ENCODE measurements at regions not wholly inside any gene's neighbourhood (a gene's known extent, or its start where the extent isn't known, plus 50 kb on each side); places are given as distances from the start of the nearest gene placed in this dataset.

DNA sequence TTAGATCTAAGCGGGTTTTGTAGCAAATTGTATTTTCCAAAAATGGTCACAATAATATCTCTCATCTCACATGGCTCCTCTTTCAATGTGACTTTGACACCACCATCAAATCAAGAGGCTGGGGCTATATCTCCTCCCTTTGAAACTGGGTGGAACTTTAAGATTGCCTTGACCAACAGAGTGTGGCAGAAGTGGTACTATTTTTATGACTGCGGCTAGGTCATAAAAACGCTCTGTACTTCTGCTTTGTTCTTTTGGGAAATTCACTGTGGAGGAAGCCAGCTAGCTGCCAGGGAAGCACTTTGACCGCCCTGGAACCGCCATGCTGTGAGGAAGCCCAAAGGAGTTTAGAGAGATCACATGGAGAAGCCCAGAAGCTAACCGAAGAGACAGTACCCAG lies 50.7 kb upstream of the ACOT11 start:
- DNase-seq (ENCODE audit: low spot score), result no peak
- no peak for FAIRE-seq

DNA sequence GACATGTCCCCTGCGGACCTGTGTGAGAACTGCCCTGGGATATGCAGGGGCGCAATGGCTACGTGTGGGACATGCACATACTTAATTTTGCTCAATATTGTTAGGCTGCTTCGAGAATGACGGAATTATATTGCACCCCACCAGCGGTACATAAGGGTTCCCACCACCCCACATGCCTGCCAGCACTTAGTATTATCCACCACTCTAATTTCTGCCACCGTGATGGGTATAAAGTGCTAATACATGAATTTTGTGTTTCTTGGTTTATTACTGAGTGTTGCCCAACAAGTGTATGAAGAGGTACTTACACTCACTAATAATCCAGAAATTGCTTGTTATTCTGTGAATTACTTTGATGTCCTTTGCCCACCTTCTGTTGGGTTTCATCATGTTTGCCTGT lies 52.1 kb upstream of the ACOT11 start:
- DNase-seq (ENCODE audit: low spot score) (no peak), FAIRE-seq (no peak)

DNA sequence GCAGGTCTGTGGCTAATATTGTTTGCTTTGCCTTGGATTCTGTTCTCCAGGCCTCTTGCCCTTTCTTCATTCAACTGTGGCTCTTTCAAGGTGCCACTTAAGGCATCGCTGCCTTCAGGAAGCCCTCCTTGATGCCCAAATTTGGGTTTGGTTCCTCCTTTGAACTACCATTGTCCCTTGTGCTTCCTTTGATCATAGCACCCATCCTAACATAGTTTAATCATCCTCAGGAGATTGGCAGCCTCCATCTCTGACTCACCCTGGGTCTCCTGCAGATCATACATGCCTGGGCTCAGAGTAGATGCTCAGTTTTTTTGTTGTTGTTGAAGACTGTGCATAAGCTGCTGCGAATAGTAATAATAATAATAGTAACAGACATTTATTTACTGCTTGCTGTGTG lies 54.4 kb upstream of the ACOT11 start:
- peak; percentile 8 for DNase-seq (ENCODE audit: low spot score)
- FAIRE-seq, result no peak

DNA sequence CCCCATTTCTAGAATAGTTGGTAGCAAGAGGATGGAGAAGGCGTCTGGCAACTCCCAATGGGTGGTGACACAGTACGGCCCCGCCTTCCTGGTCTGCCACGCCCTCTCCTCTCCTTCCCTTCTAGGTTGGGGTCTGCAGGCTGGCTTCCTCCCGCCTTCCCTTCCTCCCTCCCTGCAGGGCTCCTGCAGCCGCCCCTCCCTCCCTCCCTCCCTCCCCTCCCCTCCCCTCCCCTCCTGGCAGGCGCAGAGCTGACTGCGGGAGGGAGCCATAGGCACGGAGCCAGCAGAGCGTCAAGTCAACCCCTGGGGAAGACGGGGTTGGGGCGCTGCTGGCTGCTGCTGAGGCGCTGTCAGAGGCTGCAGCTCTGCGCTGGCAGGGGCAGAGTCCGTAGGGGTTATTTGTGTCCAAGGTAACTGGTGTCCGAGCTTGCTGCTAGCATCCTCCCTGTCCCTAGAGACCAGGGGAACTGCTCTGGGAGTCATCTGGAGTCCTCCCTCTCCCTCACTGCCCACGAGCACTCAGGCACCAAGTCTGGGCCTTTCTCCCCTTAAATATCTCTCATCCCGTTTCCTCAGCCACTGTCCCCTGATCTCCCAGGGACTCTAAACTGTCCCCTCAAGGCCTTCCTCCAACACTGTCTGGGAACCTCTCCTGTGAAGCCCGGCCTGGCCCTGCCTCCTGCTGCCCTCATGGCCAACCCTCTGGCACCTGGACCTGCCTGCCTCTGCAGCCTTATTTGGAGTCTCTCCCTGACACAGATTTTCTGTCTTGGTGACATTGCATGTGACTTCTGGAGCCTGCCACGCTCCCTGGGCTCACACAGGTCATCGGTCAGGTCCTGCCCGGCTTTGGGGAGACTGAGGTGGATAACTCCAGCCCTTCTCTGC lies 57.4 kb upstream of the ACOT11 start:
- no peak for DNase-seq (ENCODE audit: low spot score)
- no peak for FAIRE-seq

DNA sequence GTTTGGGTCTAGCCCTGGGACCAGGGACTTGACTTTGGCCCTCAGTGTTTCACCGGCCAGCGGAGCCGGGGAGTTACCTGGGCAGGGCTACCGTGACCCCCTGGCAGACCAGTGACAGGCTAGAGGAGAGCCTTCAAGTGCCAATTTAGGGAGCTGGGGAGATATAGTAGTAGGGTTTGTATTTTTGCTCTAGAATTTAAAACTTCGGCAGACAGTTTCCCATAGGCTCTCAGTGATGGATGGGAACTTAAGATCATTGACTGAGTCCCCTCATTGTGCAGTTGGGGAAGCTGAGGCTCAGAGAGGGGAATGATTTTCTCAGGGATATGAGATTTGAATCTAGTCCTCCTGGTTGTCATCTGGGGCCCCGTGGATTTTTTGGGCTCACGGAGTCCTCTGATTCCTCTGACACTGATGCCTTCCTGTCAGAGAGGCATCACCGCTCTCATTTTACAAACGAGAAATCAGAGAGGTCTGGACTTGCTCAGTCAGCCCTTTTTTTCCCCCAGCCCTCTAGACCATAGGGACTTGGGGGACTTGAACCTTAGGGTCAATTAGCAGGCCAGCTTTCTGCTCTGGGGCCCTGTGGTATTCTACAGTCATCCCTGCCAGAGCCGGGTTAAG lies 58.3 kb upstream of the ACOT11 start:
- DNase-seq (ENCODE audit: low spot score) (no peak), FAIRE-seq (no peak)

DNA sequence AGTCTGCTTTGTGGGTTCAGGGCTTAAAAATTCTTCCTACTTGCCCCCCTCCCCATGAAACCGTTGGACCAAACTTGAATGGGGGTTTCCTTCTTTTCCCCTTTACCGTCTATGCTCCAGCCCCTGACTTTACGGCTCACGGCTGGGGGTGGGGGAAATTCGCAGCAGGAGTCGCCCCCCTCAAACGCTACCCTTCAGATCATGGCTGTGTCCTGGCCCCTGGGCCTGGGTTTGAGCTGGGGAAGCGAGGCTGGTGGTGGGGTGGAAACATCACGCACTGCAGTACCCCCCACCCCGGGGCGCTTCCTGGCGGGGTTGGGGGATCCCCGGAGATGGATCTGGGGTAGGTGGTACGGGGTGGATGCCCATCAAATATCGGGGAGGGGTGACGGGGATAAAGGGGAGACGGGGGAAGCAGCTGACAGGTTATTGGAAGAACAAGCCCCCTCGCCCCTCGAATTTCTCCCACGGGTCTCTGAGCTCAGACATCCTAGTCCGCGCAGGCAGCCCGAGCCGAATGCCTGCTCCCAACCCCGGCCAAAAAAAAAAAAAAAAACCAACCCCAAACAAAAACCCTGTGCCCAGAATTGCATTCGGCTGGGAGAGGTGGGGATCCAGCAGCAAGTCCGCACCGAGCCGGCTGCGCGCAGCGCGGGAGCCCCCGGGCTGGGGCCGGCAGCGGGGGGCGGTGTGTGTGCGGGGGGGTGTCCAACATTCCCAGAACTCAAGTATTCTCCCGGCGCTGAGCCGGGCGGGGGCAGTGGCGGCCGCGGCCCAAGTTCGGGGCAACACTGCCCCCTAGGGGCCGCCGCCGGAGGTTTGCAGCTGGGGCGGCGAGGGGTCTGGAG lies 59.0 kb upstream of the ACOT11 start:
- FAIRE-seq (no peak), DNase-seq (ENCODE audit: low spot score) (peak; percentile 50)

DNA sequence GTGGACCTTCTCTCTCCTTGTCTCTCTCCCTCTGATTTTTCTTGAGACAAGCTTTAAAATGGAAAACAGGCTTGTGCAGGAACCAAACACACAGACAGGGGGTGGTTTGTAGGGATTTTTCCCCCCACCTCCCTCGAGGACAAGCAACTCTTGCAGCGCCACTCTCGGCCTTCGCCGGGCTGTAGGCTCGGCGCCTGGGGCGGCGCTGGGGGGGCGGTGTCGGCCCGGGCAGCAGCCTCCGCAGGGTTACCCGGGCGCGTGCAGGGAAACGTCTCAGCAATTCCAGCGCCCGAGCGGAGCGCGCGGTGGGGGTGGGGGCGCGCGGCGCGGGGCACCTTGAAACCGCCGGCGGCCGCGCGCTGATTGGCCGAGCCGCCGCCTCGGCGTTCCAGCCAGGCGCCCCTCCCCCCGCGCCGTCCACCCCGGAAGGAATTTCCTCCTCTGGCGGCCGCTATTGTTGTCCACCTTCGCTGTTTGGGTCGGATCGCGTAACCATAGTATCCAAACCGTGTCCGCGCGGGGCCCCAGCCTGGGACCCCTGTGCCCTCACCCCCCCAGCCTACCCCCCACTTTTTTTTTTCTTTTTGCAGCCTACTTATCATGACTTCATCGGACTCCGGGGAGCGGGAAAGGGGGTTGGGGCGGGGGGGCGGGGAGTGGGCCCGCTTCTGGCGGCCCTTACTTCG lies 59.8 kb upstream of the ACOT11 start:
- FAIRE-seq (no peak), DNase-seq (ENCODE audit: low spot score) (peak; percentile 80)

DNA sequence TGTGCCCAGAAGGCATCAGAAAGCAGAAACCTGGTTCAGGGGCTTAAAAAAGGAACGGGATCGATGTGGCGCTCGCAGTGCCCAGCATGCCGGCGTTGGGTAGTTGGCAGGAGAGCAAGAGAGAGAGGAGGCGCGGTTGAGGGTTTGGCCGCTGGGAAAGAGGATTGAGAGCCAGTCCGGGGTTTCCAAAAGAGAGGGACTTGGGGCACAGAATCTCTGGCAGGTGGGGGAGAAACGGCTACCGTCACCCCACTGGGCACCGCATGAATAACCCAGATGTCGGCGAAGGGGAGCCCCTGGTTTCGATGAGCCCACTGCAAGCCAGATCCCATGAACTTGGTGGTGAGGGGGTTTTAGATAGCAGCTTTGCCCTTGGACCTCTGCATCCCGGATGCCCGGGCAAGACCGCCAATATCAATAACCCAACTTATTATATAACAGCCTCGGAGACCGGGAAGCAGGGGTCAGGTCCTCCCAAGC lies 60.4 kb upstream of the ACOT11 start:
- DNase-seq (ENCODE audit: low spot score) (no peak), FAIRE-seq (no peak)

DNA sequence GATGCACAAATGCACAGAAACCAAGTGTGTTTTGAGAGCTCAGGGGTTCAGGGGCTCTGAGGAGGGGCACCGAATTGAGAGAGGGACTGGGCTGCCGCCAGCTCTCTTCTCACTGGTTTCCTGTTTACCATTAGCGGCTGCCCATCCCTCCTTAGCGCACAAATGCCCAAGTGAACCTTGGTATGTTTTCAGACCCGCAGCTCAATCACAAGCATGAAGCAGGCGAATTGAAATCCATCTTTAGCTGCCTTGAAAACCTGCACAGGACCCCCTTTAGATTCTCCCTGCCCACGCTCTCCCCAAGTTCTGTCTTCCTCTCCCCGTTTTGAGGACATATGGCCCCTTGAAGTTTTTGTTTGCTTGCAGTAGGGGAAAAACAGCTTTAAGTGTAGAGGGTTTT lies 61.1 kb upstream of the ACOT11 start:
- FAIRE-seq (no peak), DNase-seq (ENCODE audit: low spot score) (no peak)

DNA sequence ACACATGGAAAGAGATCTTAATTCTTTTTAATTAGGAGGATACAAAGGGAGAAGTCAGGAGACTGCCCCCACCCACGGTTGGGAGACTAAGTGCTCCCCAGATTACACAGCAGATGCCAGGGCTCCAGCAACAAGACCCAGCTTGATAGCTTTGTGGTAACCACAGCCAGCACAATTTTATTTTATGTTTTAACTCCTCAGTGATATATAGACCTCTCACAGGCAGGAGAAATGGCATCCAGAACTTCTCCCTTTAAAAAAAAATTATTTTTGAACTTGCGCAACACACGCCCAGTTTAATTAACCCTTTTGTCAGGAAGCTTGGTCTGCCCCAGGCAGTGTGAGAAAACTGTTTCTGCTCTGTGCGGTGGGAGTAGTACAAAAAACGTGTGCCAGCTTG lies 62.6 kb upstream of the ACOT11 start:
- FAIRE-seq (no peak), DNase-seq (ENCODE audit: low spot score) (no peak)

DNA sequence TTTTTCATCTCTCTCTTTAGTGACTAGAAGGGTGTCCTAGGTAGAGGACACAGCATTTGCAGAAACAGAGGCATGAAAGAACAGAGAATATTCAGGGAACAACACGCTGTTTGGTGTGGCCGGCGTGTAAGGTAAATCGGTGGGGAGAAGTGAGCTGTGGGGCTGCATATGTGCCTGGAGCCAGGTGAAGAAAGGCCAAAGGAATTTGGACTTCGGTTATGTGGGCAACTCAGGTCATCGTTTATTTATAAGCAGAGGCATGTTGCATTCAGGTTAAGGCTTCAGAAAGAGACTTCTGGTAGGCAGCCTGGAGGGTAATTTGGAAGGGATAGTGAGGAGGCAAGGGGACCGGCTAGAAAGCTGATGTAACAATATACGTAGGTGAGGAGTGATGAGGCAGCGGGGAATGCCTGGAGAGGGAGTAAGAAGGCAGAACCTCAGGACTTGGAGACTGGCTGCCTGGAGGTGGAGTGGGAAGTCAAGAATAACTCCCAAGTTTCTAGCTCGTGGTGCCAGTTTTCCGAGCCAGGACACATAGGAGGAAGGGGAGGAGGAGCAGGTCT lies 64.1 kb upstream of the ACOT11 start:
- FAIRE-seq (no peak), DNase-seq (ENCODE audit: low spot score) (no peak)

DNA sequence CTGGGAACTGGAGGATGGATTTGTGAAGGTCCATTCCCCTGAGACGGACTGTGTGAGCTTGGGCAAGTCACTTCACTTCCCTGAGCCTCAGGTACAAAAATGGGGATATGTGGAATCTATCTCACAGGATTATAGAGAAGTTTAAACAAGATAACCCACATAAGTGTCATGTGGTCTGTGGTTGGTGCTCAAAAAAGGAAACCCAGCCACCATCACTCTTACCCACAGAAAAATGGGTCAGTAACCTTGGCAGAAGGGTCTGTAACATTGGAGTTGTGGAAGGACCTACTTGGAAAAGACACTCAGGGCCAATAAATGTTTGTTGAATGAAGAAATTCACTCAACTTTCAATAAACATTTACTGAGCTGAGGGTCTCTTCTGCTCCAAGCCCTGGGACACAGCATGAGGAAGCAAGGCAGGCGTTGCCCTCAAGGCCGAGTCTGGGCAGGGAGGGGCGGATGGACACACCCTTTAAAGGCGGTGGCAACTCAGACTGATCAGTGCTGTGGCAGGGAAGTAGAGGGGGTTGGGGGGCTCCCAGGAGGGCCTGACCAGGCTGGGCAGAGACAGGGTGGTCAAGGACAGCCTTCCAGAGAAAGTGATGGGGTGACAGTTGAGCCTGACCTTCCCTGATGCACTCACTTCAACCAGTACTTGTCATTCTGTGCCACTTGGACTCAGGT lies 66.7 kb upstream of the ACOT11 start:
- FAIRE-seq (no peak), DNase-seq (ENCODE audit: low spot score) (no peak)

DNA sequence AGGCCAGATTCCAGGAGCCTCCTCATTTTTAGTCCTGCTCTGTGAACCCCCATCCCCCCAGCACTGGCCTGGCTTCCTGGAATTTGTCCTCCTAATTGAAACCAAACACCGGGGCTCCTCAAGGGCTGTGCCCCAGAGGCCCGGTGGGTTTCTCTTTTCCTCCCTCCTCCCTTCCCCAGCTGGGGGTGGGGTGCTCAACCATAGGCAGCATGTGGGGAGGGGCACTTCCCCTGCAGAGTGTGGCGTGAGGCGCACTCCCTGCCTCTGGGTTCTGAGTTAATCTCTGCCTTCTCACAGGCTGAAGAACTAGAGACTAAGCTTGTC lies 67.5 kb upstream of the ACOT11 start:
- DNase-seq (ENCODE audit: low spot score), result no peak
- no peak for FAIRE-seq

DNA sequence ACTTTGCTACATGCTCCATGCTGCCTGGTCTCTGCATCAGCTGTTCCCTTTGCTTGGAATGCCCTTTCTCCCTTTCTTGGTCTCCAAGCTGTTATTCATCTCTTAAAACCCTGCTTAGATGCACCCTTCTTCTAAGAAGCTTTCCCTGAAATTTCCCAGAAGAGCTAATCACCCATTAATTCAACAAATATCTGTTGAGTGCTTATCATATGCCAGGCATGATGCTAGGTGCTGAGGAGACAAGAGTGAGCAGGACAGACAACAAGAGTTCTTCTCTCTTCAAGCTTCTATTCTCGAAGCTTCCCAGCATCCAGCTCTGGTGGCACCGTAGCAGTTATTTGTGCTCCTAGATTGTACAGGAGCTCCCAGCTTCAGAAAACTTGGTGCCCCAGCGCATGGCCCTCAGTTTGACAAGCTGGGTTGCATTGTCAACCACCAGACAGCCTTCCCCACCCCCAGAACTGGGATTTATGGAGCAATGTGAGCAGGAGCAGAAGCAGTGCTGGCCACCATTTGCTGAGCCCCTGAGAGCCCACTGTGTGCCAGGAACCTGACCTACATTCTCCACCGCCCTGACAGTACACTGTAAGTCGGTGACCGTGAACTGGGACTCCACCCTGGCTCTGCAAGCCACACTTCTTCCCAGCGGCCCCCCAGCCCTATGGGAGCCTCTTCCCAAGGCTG lies 68.0 kb upstream of the ACOT11 start:
- FAIRE-seq, result no peak
- DNase-seq (ENCODE audit: low spot score), result no peak

DNA sequence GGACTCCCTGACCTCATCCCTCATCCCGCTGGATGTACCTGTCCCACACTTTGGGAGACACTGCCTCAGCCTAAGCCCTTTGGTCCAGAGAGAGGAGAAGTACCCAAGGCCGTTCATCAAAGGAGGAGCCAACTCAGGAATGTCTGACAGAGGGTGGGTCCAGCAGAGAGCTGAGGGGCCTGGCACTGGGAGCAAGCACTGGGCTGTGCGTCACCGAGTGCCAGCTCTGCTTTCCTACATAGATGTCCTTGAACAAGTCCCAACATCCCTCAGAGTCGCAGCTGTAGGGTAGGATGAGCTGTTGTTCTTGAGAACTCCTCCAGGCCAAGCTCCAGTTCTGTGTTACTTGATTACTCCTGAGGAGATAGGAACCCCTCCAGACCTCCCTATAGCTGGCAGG lies 68.8 kb upstream of the ACOT11 start:
- FAIRE-seq (no peak), DNase-seq (ENCODE audit: low spot score) (no peak)

DNA sequence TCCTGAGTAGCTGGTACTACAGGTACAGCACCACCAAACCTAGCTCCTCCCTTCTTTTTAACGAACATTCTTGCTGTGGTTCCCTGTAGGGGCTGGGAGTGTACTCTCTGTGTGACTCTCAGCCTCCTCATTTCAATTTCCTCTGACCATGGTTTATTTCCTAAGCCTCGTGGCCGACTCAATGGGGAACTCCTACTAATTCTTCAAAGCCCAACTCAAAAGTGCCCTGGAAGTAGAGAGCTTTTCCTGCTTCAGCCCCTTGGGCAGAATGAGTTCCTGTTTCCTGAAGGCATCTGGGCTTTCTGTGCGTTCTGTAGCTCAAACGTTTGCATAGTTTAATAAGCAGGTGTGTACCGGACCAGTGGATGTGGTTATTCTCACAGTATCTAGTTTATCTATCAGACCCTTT lies 70.9 kb upstream of the ACOT11 start:
- FAIRE-seq (no peak), DNase-seq (ENCODE audit: low spot score) (no peak)

DNA sequence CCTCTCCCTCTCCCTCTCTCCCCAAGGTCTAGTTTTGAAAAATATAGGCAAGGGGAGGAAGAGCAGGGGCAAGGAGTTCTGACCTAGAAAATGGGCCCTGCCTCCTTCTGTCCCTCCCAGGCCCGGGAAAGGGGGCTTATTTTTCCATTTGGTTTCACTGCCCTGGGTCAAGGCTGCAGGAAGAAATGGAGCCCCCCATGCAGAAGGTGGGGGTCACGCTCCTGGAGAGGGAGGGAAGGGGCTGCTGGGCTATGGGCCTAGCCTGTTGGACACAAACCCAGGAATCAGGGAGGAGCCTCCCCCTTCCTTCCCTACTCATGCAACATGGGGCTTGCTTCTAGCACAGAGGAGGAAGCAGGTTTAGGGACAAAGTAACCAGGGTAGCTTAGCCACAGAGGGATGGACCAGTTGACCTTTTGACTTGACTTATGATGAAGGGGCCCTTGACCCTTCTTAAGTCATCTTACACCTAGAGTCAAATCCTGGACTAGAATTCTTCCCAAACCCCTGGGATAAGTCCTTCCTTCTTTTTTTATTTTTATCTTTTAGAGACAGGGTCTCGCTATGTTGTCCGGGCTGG lies 70.4 kb upstream of the SSBP3 start:
- DNase-seq (ENCODE audit: low spot score), result no peak
- no peak for FAIRE-seq

DNA sequence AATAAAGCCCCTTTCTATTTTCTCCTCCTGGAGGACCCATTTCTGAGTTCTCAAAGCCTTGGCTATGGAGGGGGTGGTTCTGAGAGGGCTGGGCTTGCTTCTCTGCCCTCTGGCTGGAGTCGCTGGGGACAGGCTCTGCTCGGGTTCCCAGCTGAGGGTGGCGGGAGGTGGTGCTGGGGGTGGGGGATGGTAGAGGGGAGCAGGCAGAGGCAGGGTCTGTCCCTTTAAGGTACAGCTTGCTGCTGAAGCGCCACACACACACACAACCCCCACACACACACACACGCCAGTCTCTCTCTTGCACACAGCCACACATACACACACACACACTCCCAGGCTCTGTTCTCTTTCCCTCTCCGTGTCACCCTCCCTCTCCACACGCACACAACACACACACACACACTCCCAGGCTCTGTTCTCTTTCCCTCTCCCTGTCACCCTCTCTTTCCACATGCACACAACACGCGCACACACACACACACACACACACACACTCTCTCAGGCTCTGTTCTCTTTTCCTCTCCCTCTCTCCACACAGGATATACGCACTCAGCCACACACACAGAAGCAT lies 69.8 kb upstream of the SSBP3 start:
- DNase-seq (ENCODE audit: low spot score) (no peak), FAIRE-seq (no peak)

DNA sequence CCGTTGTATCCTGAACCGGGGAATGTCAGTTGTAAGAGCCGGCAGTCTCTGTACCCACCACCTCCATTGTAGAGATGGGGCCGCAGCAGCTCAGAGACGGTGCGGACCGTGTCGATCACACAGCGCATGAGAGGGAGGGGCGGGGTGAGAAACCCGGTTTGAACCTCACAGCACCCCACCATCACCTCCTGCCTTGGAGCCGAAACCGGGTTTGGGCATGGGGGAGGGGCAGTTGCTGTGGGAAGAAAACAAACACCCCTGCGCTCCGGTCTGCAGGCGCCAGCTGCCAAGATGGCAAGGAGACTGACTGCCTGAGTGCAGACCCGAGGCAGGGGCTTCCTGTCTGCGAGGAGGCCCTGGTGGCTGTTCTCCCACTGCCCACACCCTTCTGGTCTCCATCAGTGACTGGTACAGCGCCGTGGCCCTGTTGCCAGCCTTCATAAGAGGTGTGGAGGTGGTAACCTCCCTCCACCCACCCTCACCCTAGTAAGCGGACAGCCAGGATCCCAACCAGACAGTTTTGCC lies 69.2 kb upstream of the SSBP3 start:
- DNase-seq (ENCODE audit: low spot score), result no peak
- no peak for FAIRE-seq
